ENCODE measurements at regions not wholly inside any gene's neighbourhood (a gene's known extent, or its start where the extent isn't known, plus 50 kb on each side); places are given as distances from the start of the nearest gene placed in this dataset.

DNA sequence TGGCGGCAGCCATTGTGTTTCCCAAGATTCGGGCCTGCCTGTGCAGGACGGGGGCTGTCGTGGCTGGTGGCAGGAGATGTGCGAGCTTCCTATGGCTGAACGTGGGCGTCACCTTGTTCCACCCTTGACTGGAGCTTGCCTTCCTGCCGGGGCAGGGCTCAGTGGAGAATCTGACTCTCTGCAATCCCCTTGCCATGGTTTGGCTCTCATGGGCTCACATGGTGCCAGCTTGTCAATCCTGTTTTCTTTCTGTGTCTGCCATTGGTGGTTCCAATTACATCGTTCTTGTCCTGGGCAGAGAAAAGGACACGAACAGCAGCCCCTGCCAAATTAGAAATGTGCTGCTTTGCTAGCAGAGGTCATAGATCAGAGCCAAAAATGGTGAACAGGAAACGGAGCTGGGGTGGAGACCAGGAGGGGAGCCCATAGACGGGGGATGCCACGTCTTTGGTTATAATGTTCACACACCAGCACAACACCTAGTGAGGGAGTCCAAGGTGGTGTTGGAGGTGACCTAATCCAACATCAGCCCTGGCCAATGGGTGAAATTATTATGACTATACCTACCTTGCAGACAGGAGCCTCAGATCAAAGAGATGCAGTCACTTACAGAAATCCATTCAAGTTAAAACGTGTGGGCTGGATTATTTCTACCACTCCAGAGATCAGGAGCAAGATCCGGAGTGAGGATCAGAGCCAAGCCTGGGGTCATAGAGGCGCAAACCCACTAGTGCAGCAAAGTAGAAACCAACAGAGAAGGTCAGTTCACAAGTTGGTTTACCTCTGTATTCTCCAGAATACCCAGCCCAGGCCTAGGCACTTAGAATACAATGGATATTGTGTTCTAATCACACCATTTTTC, 253.1 kb downstream of the SIPA1L2 start:
- H3K4me3 ChIP-seq (ENCODE audit: low read depth, low read length), result no peak overlapping the region
- TF ChIP-seq, protein P1, sequence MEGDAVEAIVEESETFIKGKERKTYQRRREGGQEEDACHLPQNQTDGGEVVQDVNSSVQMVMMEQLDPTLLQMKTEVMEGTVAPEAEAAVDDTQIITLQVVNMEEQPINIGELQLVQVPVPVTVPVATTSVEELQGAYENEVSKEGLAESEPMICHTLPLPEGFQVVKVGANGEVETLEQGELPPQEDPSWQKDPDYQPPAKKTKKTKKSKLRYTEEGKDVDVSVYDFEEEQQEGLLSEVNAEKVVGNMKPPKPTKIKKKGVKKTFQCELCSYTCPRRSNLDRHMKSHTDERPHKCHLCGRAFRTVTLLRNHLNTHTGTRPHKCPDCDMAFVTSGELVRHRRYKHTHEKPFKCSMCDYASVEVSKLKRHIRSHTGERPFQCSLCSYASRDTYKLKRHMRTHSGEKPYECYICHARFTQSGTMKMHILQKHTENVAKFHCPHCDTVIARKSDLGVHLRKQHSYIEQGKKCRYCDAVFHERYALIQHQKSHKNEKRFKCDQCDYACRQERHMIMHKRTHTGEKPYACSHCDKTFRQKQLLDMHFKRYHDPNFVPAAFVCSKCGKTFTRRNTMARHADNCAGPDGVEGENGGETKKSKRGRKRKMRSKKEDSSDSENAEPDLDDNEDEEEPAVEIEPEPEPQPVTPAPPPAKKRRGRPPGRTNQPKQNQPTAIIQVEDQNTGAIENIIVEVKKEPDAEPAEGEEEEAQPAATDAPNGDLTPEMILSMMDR (IDR thresholded peaks at IDR 0.05; ENCODE audit: low read depth, low read length), result no peak

DNA sequence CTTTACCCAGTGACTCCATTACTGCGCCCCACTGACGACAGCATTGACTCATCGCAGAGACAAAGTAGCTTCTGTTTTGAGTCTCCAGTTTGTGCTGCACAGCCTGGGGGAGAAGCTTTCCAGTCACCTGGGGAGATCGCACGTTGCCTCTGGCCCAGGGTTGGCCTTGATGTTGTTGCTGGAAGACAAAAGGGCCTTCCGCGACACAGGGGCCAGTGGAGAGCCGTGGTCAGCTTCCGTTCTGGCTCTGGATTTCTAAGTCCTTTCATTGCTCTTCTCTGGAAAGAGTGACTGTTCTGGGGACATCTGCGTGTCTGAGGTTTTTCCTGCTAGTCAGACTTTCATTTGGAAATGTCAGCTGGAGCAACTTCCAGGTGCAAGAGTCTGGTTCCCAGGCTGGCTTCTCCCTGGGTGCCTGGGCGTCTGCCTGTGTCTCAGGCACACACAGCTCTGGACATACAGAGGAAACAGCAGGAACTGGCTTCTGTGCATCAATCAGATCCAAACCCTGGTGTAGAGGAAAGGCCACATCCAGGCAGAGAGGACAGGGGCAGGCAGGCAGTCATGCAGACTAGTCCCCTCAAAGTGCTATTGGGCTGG, 257.0 kb downstream of the SIPA1L2 start:
- no peak overlapping the region for H3K4me3 ChIP-seq (ENCODE audit: low read depth, low read length)
- TF ChIP-seq, protein P1 (IDR thresholded peaks at IDR 0.05; ENCODE audit: low read depth, low read length), result no peak

DNA sequence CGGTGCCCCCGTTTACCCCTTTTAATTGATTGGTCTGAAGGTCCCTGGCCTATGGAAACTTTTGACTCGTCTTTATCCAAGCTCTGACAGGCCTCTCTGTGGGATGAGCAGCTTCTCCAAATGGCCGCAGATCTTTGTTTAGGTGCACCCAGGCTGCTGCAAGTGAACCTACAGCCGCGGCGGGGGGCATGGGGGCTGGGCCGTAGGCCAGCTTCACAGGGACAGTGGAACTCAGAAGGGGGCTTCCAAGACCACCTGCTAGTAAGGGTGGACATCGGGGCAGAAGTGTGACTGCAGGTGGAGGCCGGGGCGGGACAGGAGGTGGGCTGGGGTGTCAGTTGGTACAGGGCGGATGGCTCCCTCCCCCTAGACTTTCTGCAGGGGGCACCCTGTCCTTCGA, 257.5 kb downstream of the SIPA1L2 start:
- TF ChIP-seq, protein P1 (IDR thresholded peaks at IDR 0.05; ENCODE audit: low read depth, low read length), result no peak

DNA sequence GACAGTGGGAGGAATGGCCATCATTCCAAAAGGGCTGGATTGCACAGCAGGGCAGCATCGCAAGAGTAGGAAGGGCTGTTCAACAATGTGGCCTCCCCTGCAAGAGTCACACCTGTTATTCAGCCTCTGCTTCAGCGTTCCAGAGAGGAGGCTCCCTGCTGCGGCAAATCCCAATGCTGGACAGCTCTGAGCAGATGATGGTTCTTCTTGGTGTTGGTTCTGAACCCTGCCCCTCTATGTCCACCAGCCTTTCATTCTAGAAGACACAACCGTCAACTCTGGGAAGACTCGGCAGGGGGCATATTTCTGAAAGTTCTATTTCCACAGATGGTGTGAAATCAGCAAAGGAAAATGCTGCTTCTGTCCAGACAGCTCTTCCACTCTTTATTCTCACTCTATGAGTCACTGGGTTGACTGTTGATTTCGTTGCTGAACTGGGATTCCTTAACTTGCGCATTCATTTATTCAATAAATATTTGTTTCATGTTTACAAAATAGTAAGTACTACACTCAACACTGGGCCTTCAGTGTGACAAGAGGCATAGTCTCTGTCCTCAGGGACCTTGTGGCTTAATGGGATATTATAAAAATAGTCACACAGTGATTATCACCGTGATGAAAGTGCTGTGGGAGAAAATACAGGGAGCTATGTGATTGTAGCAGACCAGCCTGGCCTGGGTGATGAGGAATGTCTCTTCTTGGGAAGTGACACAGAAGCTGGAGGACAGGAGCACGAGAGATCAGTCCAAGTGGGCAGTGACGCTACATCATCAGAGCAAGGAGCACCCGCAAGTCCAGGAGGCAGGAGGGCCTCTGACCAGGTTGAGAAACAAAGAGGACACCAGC, 260.3 kb downstream of the SIPA1L2 start:
- TF ChIP-seq, protein P1 (IDR thresholded peaks at IDR 0.05; ENCODE audit: low read depth, low read length), result no peak
- no peak overlapping the region for H3K4me3 ChIP-seq (ENCODE audit: low read depth, low read length)

More for the DNA sequence above, 257.5 kb downstream of the SIPA1L2 start:
- H3K4me3 ChIP-seq (ENCODE audit: low read depth, low read length), result no peak overlapping the region

DNA sequence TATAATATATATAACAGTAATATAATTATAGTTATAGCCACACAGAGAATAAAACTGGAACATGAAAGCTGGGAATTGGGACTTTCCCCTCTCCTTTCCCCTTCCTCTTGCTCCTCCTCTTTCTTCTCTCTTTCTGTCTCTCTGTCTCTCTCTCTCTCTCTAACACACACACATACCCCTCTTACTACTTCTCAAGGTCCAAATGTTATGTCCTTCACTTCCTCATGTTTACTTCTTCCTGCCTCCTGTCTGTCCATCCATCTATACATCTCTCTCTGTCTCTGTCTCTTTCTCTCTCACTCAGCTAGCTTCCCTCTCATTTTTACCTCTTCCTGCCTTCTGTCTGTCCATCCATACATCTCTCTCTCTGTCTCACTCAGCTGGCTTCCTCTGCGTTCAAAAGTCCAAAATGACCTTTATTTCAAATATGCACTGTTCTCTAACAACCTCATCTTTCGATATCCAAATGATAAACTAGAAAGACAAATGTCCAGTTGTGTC, 261.1 kb downstream of the SIPA1L2 start:
- H3K4me3 ChIP-seq (ENCODE audit: low read depth, low read length), result no peak overlapping the region
- TF ChIP-seq, protein P1 (IDR thresholded peaks at IDR 0.05; ENCODE audit: low read depth, low read length), result no peak

DNA sequence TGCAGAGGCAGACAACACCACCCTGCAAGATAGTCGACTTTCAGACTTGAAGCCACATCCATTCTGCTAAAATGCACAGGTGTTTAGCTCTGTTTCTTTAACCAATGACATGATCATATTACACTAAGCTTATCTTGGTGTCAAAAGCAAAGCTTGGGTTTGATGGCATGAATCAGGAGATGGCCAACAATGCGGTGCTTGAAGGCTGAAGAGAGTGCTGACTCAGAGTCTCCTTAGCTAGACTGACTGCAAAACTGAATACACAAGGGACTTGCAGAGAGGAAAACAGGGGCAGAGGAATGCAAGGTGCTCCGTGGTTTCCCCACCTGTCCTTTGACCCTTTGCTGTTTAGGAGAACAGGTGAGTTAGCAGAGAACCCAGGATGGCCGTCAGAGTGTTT, 262.6 kb downstream of the SIPA1L2 start:
- TF ChIP-seq, protein P1 (IDR thresholded peaks at IDR 0.05; ENCODE audit: low read depth, low read length), result no peak
- no peak overlapping the region for H3K4me3 ChIP-seq (ENCODE audit: low read depth, low read length)

Measured in WI38 (cell line).